K562 (cell line): ENCODE measurements at regions not wholly inside any gene's neighbourhood (a gene's known extent, or its start where the extent isn't known, plus 50 kb on each side); places are given as distances from the start of the nearest gene placed in this dataset.

Experiments used
- ATAC-seq: fragments of 200-7000 bp; cut with Tn5 transposase; 3 replicates; pipeline ENCODE4 v1.9.1; 2020; ENCODE audit warnings: moderate library complexity
- BruUV-seq: library from RNA; stranded (reverse); fragments of 400-500 nt; replicated peaks from 2 replicates; lab custom pipeline; 2021; lab: Mats Ljungman, UMichigan
- CTCF ChIA-PET: fragments of 300-600 bp; formaldehyde crosslinking; extraction: SDS; loops from one replicate; lab custom pipeline; 2021; ENCODE audit warnings: low intra/inter-chr PET ratio; lab: Yijun Ruan, JAX
- POLR2A ChIA-PET: fragments of 300-600, 350-650 bp; sonication (Branson Sonifier 250); formaldehyde crosslinking; extraction: SDS; loops from one replicate; lab custom pipeline; 2021; ENCODE audit warnings: antibody characterized with exemption, inconsistent platforms; lab: Yijun Ruan, JAX
- DNase-seq, 4 experiments: peaks; one replicate each; pipeline versions ENCODE4 v3.0.0 to v3.0.0-alpha.2; 2011 to 2018; ENCODE audit warnings: low spot score in 3 of 4, mixed read lengths in 3 of 4; ENCODE audit errors: extremely low read depth in 1 of 4
- FAIRE-seq: peaks from 2 replicates; lab custom pipeline; 2011; peaks lifted over from hg19 to GRCh38; lab: Jason Lieb, UNC
- H2AFZ ChIP-seq: 2 replicates; pipeline ENCODE4 v1.6.0; 2011; ENCODE audit warnings: low read depth, low read length, control low read depth, inconsistent platforms
- H3K27ac ChIP-seq: fragments of 200-600 bp; 3 replicates; pipeline ENCODE4 v1.8.0; 2011; ENCODE audit warnings: low read depth, mild to moderate bottlenecking, control low read depth, inconsistent platforms, low read length, moderate library complexity, mixed read lengths; ENCODE audit errors: extremely low read depth
- H3K27me3 ChIP-seq, 2 experiments: fragments of 300-600 bp in 1 of 2; 2 replicates in 1 of 2; 3 replicates in 1 of 2; pipeline versions ENCODE4 v1.6.0 to v1.8.0; 2011; ENCODE audit warnings: inconsistent platforms in 2 of 2, low read length in 2 of 2, mild to moderate bottlenecking in 1 of 2, mixed read lengths in 1 of 2, moderate library complexity in 1 of 2; ENCODE audit not compliant: control insufficient read depth in 2 of 2, insufficient read depth in 2 of 2
- H3K36me3 ChIP-seq: fragments of 300-600 bp; 3 replicates; pipeline ENCODE4 v1.8.0; 2011; ENCODE audit warnings: mild to moderate bottlenecking, low read length, inconsistent platforms; ENCODE audit not compliant: control insufficient read depth, insufficient read depth
- H3K4me1 ChIP-seq, 2 experiments: fragments of 200-600 bp in 1 of 2; replicated peaks in 1 of 2; 2 replicates in 1 of 2; 3 replicates in 1 of 2; pipeline versions ENCODE4 v1.5.1 to v1.8.0; 2011; ENCODE audit warnings: inconsistent platforms in 2 of 2, low read length in 2 of 2, mild to moderate bottlenecking in 1 of 2, mixed read lengths in 1 of 2, moderate library complexity in 1 of 2; ENCODE audit not compliant: control insufficient read depth in 2 of 2, insufficient read depth in 2 of 2
- H3K4me2 ChIP-seq: 2 replicates; pipeline ENCODE4 v1.6.1; 2011; ENCODE audit warnings: low read length, control low read depth, inconsistent platforms, mixed read lengths; ENCODE audit not compliant: insufficient read depth
- H3K4me3 ChIP-seq: fragments of 200-600 bp; sonication (generic), shearing (Covaris generic); 2 replicates; pipeline ENCODE4 v1.5.1; 2016; ENCODE audit warnings: control low read depth, inconsistent platforms
- H3K79me2 ChIP-seq: fragments of 200-600 bp; 3 replicates; pipeline ENCODE4 v1.8.0; 2011; ENCODE audit warnings: low read length, inconsistent platforms; ENCODE audit not compliant: control insufficient read depth, insufficient read depth
- H3K9ac ChIP-seq, 2 experiments: 2 replicates each; pipeline versions ENCODE4 v1.6.0 to v1.6.1; 2011; ENCODE audit warnings: low read depth in 2 of 2, low read length in 2 of 2, control low read depth in 1 of 2, inconsistent platforms in 1 of 2, mild to moderate bottlenecking in 1 of 2, mixed read lengths in 1 of 2; ENCODE audit not compliant: insufficient read depth in 1 of 2
- H3K9me1 ChIP-seq: one replicate; pipeline ENCODE4 v1.6.0; 2011; ENCODE audit warnings: inconsistent platforms, mild to moderate bottlenecking, low read length, moderate library complexity; ENCODE audit not compliant: control insufficient read depth, insufficient read depth
- H3K9me3 ChIP-seq: replicated peaks from 2 replicates; pipeline ENCODE4 v1.5.1; 2011; ENCODE audit warnings: low read depth, low read length, inconsistent platforms; ENCODE audit not compliant: control insufficient read depth, insufficient read depth
- H4K20me1 ChIP-seq: replicated peaks from 2 replicates; pipeline ENCODE4 v1.6.1; 2011; ENCODE audit warnings: low read length, inconsistent platforms, mixed read lengths; ENCODE audit not compliant: control insufficient read depth, insufficient read depth
- DPF2 ChIP-seq: fragments of 450-650 bp; IDR thresholded peaks from 2 replicates; pipeline ENCODE4 v1.6.1; 2016
- E2F8 ChIP-seq: fragments of 450-650 bp; IDR thresholded peaks from 2 replicates; pipeline ENCODE4 v1.7.1; 2018; ENCODE audit warnings: mild to moderate bottlenecking, low read depth; ENCODE audit not compliant: partially characterized antibody
- ESRRA ChIP-seq: fragments of 450-650 bp; IDR thresholded peaks from 2 replicates; pipeline ENCODE4 v1.6.1; 2014; ENCODE audit warnings: low read depth, mild to moderate bottlenecking, moderate library complexity, borderline replicate concordance
- HNRNPH1 ChIP-seq: fragments of 200-400 bp; formaldehyde crosslinking; optimal IDR thresholded peaks from 2 replicates; pipeline ENCODE3; 2017; ENCODE audit warnings: low read depth, mild to moderate bottlenecking, low read length, moderate library complexity
- MTA3 ChIP-seq: fragments of 450-650 bp; formaldehyde crosslinking; IDR thresholded peaks from 2 replicates; pipeline ENCODE4 v1.6.1; 2017; ENCODE audit warnings: mild to moderate bottlenecking, borderline replicate concordance
- WGBS: fragments of 100-300 bp; shearing (Covaris generic); methylation state at CpG from one replicate; pipeline ENCODE4 v1.1.6; 2016; ENCODE audit warnings: low coverage, mixed read lengths; ENCODE audit not compliant: insufficient coverage; ENCODE audit errors: missing lambda C conversion rate; 5-methylcytosine and 5-hydroxymethylcytosine counted together
- in situ Hi-C: fragments of 300-500 bp; cut with MboI; formaldehyde crosslinking; loops from 4 replicates; pipeline ENCODE4 v1.15.0; 2018; ENCODE audit warnings: inconsistent platforms, mixed read lengths
- intact Hi-C: fragments of 100-400 bp; cut with micrococcal nuclease; formaldehyde crosslinking; loops from 2 replicates; pipeline ENCODE4 v1.14.2; 2022

- in situ Hi-C loops: no loop called here
These were observed 90.2 kb upstream of the CACUL1 start for GRCh38 chr10:118844731-118845521.

More at GRCh38 chr10:118844731-118845521, 90.2 kb upstream of the CACUL1 start:
- TF ChIP-seq DPF2: no peak
- TF ChIP-seq MTA3: no peak
- no peak for TF ChIP-seq HNRNPH1
- TF ChIP-seq ESRRA: no peak
- no peak for TF ChIP-seq E2F8
- Histone ChIP-seq H3K4me2 (no peak overlapping the region), H3K27me3 (peaks cover 0 to 6% of the 10 kb centered on the region in 2 experiments; a peak in 2 of 5 replicates), H3K79me2 (no peaks in the 10 kb centered on the region), H4K20me1 (no peaks in the 10 kb centered on the region), H3K4me3 (no peak overlapping the region), H2AFZ (no peak overlapping the region), H3K4me1 (no peaks in the 10 kb centered on the region), H3K9me3 (no peaks in the 10 kb centered on the region), H3K36me3 (no peaks in the 10 kb centered on the region), H3K27ac (no peak overlapping the region), H3K9ac (no peak overlapping the region), H3K9me1 (no peaks in the 10 kb centered on the region)
- ChIA-PET CTCF (no interaction called here), POLR2A (interaction anchor here (0.5 kb wide), 1 partner anchor 450 kb away, joined by 3 read pairs; no protein-coding TSS in a partner anchor)
- 2% methylated on average over 4 of the region's 6 CpGs for WGBS
- DNase-seq (no peak), FAIRE-seq (no peak), ATAC-seq (no peak)
- no TSS peak for BruUV-seq
- intact Hi-C loops: no loop called here
